SK-N-SH treated with all-trans-retinoic acid at 6 μM for 48 hours (cell line): ENCODE measurements at regions not wholly inside any gene's neighbourhood (a gene's known extent, or its start where the extent isn't known, plus 50 kb on each side); places are given as distances from the start of the nearest gene placed in this dataset.

ENCODE experiments used
- ATAC-seq: fragments of 200-7000 bp; cut with Tn5 transposase; 3 replicates; pipeline ENCODE4 v1.9.1; 2020; ENCODE audit warnings: mild to moderate bottlenecking, moderate library complexity
- ARNTL ChIP-seq: fragments of 450-650 bp; formaldehyde crosslinking; IDR thresholded peaks from 2 replicates; pipeline ENCODE4 v1.5.0; 2020; ENCODE audit warnings: low read depth, mild to moderate bottlenecking, moderate library complexity, borderline replicate concordance
- BACH2 ChIP-seq: fragments of 250-450 bp; sonication (Bioruptor Pico); IDR thresholded peaks from 2 replicates; pipeline ENCODE4 v1.9.0; 2021; ENCODE audit warnings: mild to moderate bottlenecking, borderline replicate concordance
- CREB5 ChIP-seq: fragments of 250-450 bp; sonication (Bioruptor Pico); IDR thresholded peaks from 2 replicates; pipeline ENCODE4 v1.5.1; 2020; ENCODE audit warnings: low read depth, mild to moderate bottlenecking, moderate library complexity
- CSDC2 ChIP-seq: fragments of 250-450 bp; sonication (Bioruptor Pico); IDR thresholded peaks from 2 replicates; pipeline ENCODE4 v1.5.0; 2020; ENCODE audit warnings: mild to moderate bottlenecking, moderate library complexity
- CSRNP3 ChIP-seq: fragments of 250-450 bp; sonication (Bioruptor Pico); IDR thresholded peaks from 2 replicates; pipeline ENCODE4 v1.5.1; 2021; ENCODE audit warnings: mild to moderate bottlenecking, moderate library complexity
- ESRRG ChIP-seq: fragments of 250-450 bp; sonication (Bioruptor Pico); IDR thresholded peaks from 2 replicates; pipeline ENCODE4 v1.6.1; 2021; ENCODE audit warnings: mild to moderate bottlenecking
- GLIS3 ChIP-seq: fragments of 250-450 bp; sonication (Bioruptor Pico); IDR thresholded peaks from 2 replicates; pipeline ENCODE4 v1.5.0; 2020; ENCODE audit warnings: mild to moderate bottlenecking, moderate library complexity
- ISL1 ChIP-seq: fragments of 250-450 bp; sonication (Bioruptor Pico); IDR thresholded peaks from 2 replicates; pipeline ENCODE4 v2.1.2; 2022; ENCODE audit warnings: mild to moderate bottlenecking, moderate library complexity
- OSR1 ChIP-seq: fragments of 250-450 bp; sonication (Bioruptor Pico); IDR thresholded peaks from 2 replicates; pipeline ENCODE4 v1.8.0; 2022; ENCODE audit warnings: moderate library complexity, mild to moderate bottlenecking, inconsistent platforms
- PATZ1 ChIP-seq: fragments of 250-450 bp; sonication (Bioruptor Pico); IDR thresholded peaks from 2 replicates; pipeline ENCODE4 v1.8.0; 2020; ENCODE audit warnings: mild to moderate bottlenecking, moderate library complexity, borderline replicate concordance
- POU6F1 ChIP-seq: fragments of 250-450 bp; sonication (Bioruptor Pico); IDR thresholded peaks from 2 replicates; pipeline ENCODE4 v1.8.0; 2021; ENCODE audit warnings: low read depth, mild to moderate bottlenecking, moderate library complexity, borderline replicate concordance
- PPARA ChIP-seq: fragments of 250-450 bp; sonication (Bioruptor Pico); IDR thresholded peaks from 2 replicates; pipeline ENCODE4 v1.5.0; 2020; ENCODE audit warnings: mild to moderate bottlenecking, borderline replicate concordance
- SNAI2 ChIP-seq: fragments of 250-450 bp; sonication (Bioruptor Pico); IDR thresholded peaks from 2 replicates; pipeline ENCODE4 v1.5.0; 2020; ENCODE audit warnings: mild to moderate bottlenecking, moderate library complexity
- TCF4 ChIP-seq: fragments of 250-450 bp; sonication (Bioruptor Pico); IDR thresholded peaks from 2 replicates; pipeline ENCODE4 v1.8.0; 2021; ENCODE audit warnings: mild to moderate bottlenecking, moderate library complexity, borderline replicate concordance
- TOX ChIP-seq: fragments of 250-450 bp; sonication (Bioruptor Pico); IDR thresholded peaks from 2 replicates; pipeline ENCODE4 v1.8.0; 2021; ENCODE audit warnings: mild to moderate bottlenecking, moderate library complexity, borderline replicate concordance
- TSHZ2 ChIP-seq: fragments of 250-450 bp; sonication (Bioruptor Pico); IDR thresholded peaks from 2 replicates; pipeline ENCODE4 v1.5.0; 2020; ENCODE audit warnings: mild to moderate bottlenecking, moderate library complexity
- ZC3H10 ChIP-seq: fragments of 250-450 bp; sonication (Bioruptor Pico); IDR thresholded peaks from 2 replicates; pipeline ENCODE4 v1.5.1; 2021; ENCODE audit warnings: mild to moderate bottlenecking, moderate library complexity
- ZFP3 ChIP-seq: fragments of 250-450 bp; sonication (Bioruptor Pico); IDR thresholded peaks from 2 replicates; pipeline ENCODE4 v1.5.0; 2020; ENCODE audit warnings: mild to moderate bottlenecking, moderate library complexity
- ZFP30 ChIP-seq: fragments of 450-650 bp; formaldehyde crosslinking; IDR thresholded peaks from 2 replicates; pipeline ENCODE4 v1.5.0; 2022; ENCODE audit warnings: mild to moderate bottlenecking, moderate library complexity
- ZNF70 ChIP-seq: fragments of 450-650 bp; formaldehyde crosslinking; IDR thresholded peaks from 2 replicates; pipeline ENCODE4 v1.5.0; 2020; ENCODE audit warnings: mild to moderate bottlenecking, moderate library complexity
- ZNF8 ChIP-seq: fragments of 450-650 bp; formaldehyde crosslinking; IDR thresholded peaks from 2 replicates; pipeline ENCODE4 v1.5.0; 2020; ENCODE audit warnings: mild to moderate bottlenecking, moderate library complexity

GRCh38 chr17:14925498-14925897 lies 339.6 kb downstream of the PMP22 start:
- TF ChIP-seq PPARA (CRISPR knock-in tag) (no peak), CSRNP3 (CRISPR knock-in tag) (no peak), CSDC2 (CRISPR knock-in tag) (no peak), ISL1 (no peak), TCF4 (CRISPR knock-in tag) (no peak), ZNF8 (no peak), TOX (CRISPR knock-in tag) (no peak), OSR1 (no peak)
- no peak for ATAC-seq

- ATAC-seq, result no peak
- no peak for TF ChIP-seq GLIS3 (CRISPR knock-in tag)
- no peak for TF ChIP-seq ZFP3 (CRISPR knock-in tag)
- no peak for TF ChIP-seq ISL1
- TF ChIP-seq SNAI2 (CRISPR knock-in tag), result no peak
- TF ChIP-seq PPARA (CRISPR knock-in tag), result no peak
- TF ChIP-seq CSDC2 (CRISPR knock-in tag), result no peak
- no peak for TF ChIP-seq CSRNP3 (CRISPR knock-in tag)
- TF ChIP-seq ZC3H10 (CRISPR knock-in tag), result no peak
- TF ChIP-seq ZFP30 (CRISPR knock-in tag), result no peak
- TF ChIP-seq ARNTL (CRISPR knock-in tag), result no peak
- no peak for TF ChIP-seq PATZ1 (CRISPR knock-in tag)
- no peak for TF ChIP-seq TSHZ2 (CRISPR knock-in tag)
- TF ChIP-seq POU6F1 (CRISPR knock-in tag), result no peak
- TF ChIP-seq ESRRG (CRISPR knock-in tag), result no peak
- no peak for TF ChIP-seq CREB5 (CRISPR knock-in tag)
- TF ChIP-seq ZNF70 (CRISPR knock-in tag), result no peak
- no peak for TF ChIP-seq ZNF8
- TF ChIP-seq OSR1, result no peak
- TF ChIP-seq TOX (CRISPR knock-in tag), result no peak
- TF ChIP-seq BACH2, result no peak
Measured at GRCh38 chr17:14923981-14924380, 341.1 kb downstream of the PMP22 start.

GRCh38 chr17:14922411-14922810 lies 342.7 kb downstream of the PMP22 start:
- ATAC-seq, result no peak
- TF ChIP-seq ZFP30 (CRISPR knock-in tag), result no peak
- TF ChIP-seq TOX (CRISPR knock-in tag), result no peak
- no peak for TF ChIP-seq ZFP3 (CRISPR knock-in tag)
- no peak for TF ChIP-seq CSRNP3 (CRISPR knock-in tag)
- no peak for TF ChIP-seq GLIS3 (CRISPR knock-in tag)
- no peak for TF ChIP-seq SNAI2 (CRISPR knock-in tag)
- no peak for TF ChIP-seq ZNF70 (CRISPR knock-in tag)
- no peak for TF ChIP-seq ARNTL (CRISPR knock-in tag)
- no peak for TF ChIP-seq TCF4 (CRISPR knock-in tag)
- no peak for TF ChIP-seq TSHZ2 (CRISPR knock-in tag)
- TF ChIP-seq ZNF8, result no peak
- no peak for TF ChIP-seq OSR1
